Fibroblast of skin of right biceps (primary cell): ENCODE measurements at regions not wholly inside any gene's neighbourhood (a gene's known extent, or its start where the extent isn't known, plus 50 kb on each side); places are given as distances from the start of the nearest gene placed in this dataset.

Experiments used
- DNase-seq: peaks from one replicate; pipeline ENCODE4 v3.0.0-alpha.2; 2013

- no peak for DNase-seq
Measured at GRCh38 chr20:59499863-59500262, 104.5 kb upstream of the PHACTR3 start.

GRCh38 chr20:59508729-59509128 lies 95.6 kb upstream of the PHACTR3 start:
- DNase-seq, result no peak

GRCh38 chr20:59512651-59513050 lies 91.7 kb upstream of the PHACTR3 start:
- DNase-seq, result no peak

GRCh38 chr20:59514554-59514953 lies 89.8 kb upstream of the PHACTR3 start:
- DNase-seq, result no peak

GRCh38 chr20:59515013-59515905 lies 89.1 kb upstream of the PHACTR3 start:
- DNase-seq, result peak; percentile 67

- DNase-seq, result no peak
Measured at GRCh38 chr20:59515906-59516209, 88.5 kb upstream of the PHACTR3 start.

- DNase-seq, result peak; percentile 46
Measured at GRCh38 chr20:59518881-59519706, 85.2 kb upstream of the PHACTR3 start.

GRCh38 chr20:59519707-59520014 lies 84.7 kb upstream of the PHACTR3 start:
- DNase-seq, result no peak

- DNase-seq, result no peak
Measured at GRCh38 chr20:59520814-59521213, 83.5 kb upstream of the PHACTR3 start.

GRCh38 chr20:59525500-59526241 lies 78.7 kb upstream of the PHACTR3 start:
- peak; percentile 50 for DNase-seq

- no peak for DNase-seq
Measured at GRCh38 chr20:59526242-59527225, 77.8 kb upstream of the PHACTR3 start.

GRCh38 chr20:59530782-59531181 lies 73.6 kb upstream of the PHACTR3 start:
- DNase-seq, result no peak

- no peak for DNase-seq
Measured at GRCh38 chr20:59537991-59538390, 66.3 kb upstream of the PHACTR3 start.

- DNase-seq, result no peak
Measured at GRCh38 chr20:59547596-59547995, 56.7 kb upstream of the PHACTR3 start.
